ENCODE measurements at regions not wholly inside any gene's neighbourhood (a gene's known extent, or its start where the extent isn't known, plus 50 kb on each side); places are given as distances from the start of the nearest gene placed in this dataset.

DNA sequence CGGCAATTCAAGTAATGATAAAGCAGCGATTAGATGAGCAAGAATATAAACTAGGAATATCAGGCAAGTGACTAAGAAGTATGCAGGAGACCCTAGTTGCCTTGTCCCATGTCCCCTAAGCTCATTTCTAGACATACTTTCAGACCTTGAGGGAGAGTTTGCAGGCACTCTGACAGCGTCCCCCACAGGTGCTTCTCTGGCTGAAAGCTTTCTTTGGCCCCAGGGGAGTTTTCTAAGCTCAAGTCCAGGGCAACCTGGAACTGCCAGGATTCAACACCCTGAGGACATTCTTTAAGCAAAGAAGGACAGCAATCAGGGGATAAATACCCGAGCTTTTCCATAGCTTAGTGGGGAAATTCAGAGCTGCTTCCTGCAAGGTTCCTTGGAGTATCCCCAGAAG, 308.1 kb upstream of the CHST9 start:
- no peak for DNase-seq (ENCODE audit: low read depth in 4 of 4, low spot score in 1 of 4)

DNA sequence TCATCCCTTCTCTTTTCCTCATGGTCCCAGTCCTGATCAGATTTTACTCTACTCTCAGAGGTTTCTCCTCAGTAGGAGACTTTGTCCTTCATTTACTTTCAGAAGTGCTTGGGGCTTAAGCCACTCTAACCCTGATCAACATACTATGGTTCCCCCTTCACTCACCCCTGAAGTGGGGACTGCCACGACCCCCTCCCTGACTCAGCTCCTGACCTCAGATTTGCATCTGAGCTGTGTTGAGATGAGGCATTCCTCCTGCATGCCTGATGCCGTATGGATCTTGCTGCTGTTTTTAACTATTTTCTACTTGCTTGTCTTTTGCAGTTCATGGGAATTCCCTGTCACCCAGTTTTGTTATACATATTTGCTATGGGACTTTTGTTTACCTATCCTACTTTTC, 306.7 kb upstream of the CHST9 start:
- DNase-seq (ENCODE audit: low read depth in 4 of 4, low spot score in 1 of 4) = no peak

DNA sequence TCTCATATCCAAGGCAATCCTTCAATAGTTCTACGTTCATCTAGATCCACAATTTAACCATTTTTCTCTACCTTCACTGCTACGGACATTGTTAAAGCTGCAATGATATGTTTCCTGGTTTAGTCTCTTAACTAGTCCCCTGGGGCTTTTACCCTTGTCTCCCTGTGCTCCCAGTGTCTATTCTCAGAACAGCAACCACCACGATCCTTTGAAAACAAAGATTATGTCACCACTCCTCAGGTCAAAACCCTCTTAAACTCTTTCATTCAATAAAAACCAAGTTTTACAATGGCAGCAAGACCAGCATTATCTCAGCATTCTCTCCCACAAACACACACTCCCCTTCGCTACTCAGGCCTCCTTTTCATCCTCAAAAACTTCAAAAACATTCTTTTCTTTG, 298.2 kb upstream of the CHST9 start:
- DNase-seq (ENCODE audit: low read depth in 4 of 4, low spot score in 1 of 4) = no peak

DNA sequence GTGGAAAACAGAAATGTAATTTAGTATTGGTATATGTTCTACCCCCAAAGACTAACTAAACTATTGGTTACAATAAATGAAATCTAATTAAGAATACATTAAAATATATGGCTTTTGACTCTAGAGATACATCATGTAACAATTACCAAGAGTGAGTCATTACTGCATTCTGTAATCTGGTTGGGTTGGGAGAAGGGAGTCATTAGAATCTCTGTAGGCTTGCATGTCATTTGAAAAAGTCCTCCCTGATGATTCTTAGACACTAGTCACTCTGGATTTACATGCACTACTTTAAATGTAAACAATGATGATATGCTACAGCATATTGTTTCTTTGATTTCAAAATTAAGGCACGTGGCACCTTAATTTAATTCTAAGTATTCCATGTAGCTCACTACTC, 293.4 kb upstream of the CHST9 start:
- DNase-seq (ENCODE audit: low read depth in 4 of 4, low spot score in 1 of 4) = no peak

DNA sequence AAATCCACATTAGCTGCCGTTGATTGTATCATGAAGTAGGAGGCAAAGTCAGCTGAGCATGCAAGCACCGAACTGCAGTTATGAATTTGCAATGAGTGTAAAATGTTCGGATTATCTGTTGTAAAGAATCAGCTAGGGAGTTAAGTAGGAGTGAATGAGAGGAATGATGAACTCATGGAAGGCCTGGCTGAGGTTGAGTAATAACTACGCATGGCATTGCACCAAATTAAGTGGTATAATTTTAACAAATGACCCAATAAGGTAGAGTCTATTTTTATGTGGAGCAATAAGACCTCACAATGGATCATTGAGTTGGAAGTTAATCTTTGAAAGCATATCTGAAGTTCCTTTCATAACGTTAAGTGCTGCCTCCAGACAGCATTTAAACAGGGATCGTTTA, 288.2 kb upstream of the CHST9 start:
- no peak for DNase-seq (ENCODE audit: low read depth in 4 of 4, low spot score in 1 of 4)

DNA sequence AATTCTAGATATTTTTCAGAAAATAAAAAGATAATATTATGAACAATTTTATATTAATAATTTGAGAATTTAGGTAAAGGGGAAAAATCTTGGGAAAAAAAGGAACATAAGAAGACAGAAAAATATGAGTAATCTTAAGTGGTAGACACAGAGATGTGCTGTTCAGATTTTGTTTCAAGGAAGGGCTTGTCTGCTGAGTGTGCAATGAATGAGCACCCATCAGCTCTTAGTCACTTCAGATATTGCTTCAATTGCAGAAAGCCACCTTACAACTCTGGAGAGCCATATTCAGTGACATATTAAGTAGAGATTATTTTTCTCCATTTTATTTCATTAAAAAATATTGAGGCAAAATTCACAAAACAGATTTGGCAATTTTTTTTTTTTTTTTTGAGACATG, 282.0 kb upstream of the CHST9 start:
- DNase-seq (ENCODE audit: low read depth in 4 of 4, low spot score in 1 of 4) = no peak

DNA sequence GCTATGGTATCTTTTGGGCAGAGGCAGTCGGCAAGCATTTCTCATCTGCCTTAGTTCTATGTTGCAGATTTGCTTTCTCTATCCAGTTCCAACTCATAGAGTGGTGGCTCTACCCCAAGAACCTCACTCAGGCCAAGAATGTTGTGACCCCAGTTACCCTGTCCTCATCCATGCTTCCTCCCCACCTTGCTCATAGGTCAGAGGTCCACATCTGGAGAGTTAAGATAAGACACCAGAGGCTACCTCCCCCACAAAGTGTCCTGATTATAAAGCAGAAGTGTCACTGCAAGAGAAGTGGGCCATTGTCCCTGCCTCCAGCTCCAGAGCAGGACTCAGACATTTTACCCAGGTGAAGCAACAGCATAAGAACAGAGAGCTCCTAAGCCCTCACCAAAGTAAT, 276.8 kb upstream of the CHST9 start:
- no peak for DNase-seq (ENCODE audit: low read depth in 4 of 4, low spot score in 1 of 4)

DNA sequence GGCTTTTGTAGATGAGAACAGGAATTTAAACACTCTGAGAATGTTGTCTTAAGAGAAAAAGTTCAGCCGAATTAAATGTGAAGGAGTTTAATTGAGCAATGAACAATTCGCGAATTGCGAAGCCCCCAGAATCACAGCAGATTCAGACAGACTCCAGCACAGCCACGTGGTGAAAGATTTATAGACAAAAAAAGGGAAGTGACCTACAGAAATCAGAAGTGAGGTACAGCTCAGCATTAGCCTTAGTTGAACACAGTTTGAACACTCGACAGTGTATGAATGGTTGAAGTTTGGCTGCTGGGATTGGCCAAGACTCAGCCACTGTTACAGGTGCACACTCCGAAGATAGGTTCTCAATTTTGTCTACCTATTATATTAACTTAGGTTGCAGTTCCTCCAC, 264.0 kb upstream of the CHST9 start:
- no peak for DNase-seq (ENCODE audit: low read depth in 4 of 4, low spot score in 1 of 4)

DNA sequence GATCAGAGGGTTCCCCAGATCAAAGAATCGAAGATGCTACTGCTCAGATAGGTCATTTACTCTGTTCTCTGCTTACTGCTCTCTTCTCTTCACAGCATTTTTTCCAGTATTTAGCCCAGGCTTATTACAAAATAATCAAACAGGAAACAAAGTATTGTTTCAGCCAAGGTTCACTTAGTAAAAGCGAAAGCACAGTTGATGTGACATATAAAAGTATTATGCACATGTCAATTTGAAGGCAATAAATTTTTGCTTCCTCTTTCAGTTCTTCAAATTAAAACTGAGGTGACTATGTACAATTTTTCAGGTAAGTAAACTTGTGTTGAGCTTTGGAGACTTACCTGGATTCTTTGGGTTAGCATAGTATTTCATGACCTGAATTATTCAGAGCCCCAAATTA, 262.8 kb upstream of the CHST9 start:
- DNase-seq (ENCODE audit: low read depth in 4 of 4, low spot score in 1 of 4) = no peak

DNA sequence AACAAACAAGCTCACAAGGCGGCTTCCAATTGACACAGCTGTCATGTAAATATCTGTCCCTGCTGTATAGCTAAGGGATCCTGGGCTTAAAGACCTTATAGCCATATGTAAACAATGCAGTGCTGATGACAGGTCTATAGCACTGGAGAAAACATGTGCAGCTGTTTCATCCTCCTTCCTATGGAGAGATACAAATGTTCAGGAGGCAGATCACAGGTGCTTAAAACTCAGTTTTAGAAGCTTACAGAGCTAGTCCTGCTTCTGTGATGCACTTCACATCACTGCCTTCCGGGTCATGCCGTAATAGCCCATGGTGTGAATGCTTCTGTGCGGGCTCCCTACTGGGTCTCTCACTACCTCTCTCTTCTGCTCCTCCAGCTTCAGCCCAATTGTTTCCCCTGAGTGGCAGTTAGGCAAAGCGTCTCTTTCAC, 262.4 kb upstream of the CHST9 start:
- no peak for DNase-seq (ENCODE audit: low read depth in 4 of 4, low spot score in 1 of 4)

DNA sequence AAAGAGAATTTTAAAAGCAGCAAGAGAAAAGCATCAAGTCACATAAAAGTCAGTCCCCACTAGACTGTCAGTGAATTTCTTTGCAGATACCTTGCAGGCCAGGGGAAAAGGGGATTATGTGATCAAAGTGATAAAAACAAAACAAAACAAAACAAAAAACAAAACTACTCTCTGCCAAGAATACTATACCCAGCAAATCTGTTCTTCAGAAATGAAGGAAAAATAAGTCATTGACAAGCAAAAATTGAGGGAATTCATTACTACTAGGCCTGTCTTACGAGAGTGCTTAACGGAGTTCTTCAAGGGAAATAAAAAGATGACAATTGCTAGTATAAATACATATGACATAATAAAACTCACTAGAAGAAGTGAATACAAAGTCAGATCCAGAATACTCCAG, 245.5 kb upstream of the CHST9 start:
- DNase-seq (ENCODE audit: low read depth in 4 of 4, low spot score in 1 of 4) = no peak

DNA sequence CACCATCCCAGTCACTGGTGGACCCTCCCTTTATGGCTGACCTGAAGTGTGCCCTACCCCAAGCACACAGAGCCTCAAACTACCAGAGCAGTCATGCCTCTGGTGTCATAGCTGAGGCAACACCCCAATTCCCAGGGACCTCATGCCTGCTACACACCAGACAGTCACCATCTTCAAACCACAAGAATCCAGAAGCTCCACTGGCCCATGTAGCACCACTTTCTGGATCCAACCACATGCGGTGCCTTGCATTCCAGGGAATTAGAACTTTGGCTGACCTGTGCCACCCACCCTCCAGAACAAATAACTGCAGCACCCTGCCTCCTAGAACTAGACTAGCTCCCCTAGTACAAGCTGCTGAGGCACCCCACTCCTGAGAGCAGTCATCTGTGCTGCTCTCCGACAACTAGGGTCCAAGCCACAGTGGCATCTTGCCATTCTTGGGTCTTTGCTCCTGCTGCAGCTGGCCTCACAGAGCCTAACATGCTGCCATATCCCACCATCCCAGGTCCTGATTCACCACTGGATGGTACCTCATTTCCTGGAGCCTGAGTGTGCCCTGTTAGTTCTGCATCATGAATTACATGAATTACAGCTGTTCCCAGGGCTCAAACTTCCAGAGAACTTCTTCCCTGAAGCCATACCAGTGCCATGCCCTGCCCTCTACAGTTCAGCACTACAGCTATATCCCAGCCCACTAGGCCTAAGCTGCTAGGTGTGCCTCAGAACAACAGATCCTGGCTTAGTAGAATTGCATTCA, 243.8 kb upstream of the CHST9 start:
- no peak for DNase-seq (ENCODE audit: low read depth in 4 of 4, low spot score in 1 of 4)

DNA sequence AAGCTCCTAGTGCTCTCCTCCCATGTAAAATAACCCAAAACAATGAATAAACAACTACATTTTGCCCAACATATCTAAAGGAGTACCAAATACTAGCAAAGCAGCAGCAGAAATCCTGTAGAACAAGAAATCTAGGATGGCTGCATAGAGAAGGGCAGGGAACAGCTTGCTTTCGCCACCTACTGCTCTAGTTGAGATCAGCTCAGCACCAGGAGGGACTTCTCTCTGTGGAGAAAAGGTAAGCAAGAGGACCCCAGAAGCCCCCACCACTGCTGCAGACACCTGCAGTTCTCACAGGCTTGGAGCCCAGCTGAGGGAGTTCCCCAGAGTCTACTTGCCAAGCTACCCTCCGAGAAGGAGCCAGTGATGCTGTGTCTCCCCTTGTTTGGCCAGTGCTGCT, 243.0 kb upstream of the CHST9 start:
- DNase-seq (ENCODE audit: low read depth in 4 of 4, low spot score in 1 of 4) = no peak

DNA sequence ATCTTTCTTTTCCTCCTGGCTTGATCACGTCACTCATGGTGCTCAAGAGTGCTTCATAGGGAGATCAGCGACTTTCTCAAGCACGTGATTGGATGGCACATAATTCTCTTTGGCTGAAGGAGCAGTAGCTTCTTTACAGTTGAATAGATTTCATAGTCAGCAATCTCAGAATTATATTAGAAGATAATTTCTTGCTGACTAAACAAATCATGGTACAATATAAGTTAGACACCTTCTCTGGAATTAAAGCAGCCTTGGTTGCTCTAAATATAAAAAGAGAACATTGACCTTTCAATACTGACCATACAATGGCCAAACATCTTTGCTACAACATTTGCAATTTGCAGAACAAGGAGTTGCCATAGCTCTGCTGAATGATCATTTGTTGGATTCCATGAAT, 238.5 kb upstream of the CHST9 start:
- DNase-seq (ENCODE audit: low read depth in 4 of 4, low spot score in 1 of 4) = no peak

DNA sequence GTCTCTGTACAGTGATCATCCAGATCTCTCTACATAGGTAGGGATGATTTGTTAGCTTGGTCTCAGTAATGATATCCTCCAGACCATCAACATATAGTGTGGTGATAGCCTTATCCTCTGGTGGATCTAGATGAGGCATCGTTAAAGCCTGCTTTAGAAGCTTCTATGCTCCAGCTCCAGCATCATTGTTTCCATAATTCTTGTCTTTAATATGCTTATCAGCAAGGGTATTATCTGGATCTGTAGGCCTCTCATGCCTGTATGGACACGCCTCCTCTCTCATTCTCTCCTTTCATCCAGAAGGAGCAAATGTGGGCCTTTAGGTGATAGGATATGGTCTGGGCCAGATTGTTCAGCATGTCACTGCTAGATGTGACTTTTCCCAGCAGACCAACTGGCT, 234.5 kb upstream of the CHST9 start:
- no peak for DNase-seq (ENCODE audit: low read depth in 4 of 4, low spot score in 1 of 4)

DNA sequence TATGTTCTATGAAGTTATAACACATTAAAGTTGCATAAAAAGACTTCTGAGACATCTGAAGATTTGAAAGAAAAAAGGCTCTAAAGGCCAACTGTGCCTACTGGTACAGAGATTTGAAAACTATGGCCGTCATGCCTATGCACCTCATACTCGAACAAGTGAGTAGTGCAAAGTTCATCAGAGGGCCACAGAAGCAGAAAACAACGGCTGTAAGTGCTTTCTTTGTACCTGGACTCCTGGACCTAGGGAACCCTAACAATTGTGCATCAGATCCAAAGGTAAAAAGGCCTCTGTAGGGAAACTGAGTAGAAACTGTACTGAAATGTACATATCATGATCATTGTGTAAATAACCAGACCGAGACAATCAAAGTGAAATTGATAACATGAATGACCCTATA, 230.4 kb upstream of the CHST9 start:
- DNase-seq (ENCODE audit: low read depth in 4 of 4, low spot score in 1 of 4) = no peak

DNA sequence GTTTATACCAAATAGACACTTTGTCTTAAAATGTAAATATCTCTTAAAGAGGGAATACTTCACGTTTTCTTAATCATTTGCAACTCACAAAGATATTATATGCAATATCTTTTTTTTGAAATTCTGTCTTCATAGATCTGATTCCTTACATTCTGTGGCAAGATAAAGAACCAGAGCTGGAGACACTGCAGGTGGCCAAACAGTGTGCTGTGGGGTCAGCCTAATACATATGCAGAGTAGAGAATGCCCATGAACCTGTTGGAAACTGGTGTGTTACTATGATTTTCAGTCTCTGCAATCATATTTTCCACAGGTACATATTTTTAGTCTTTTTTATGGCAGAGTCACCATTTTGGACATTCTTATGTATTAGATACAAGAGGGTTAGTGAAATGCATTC, 229.6 kb upstream of the CHST9 start:
- DNase-seq (ENCODE audit: low read depth in 4 of 4, low spot score in 1 of 4) = no peak

DNA sequence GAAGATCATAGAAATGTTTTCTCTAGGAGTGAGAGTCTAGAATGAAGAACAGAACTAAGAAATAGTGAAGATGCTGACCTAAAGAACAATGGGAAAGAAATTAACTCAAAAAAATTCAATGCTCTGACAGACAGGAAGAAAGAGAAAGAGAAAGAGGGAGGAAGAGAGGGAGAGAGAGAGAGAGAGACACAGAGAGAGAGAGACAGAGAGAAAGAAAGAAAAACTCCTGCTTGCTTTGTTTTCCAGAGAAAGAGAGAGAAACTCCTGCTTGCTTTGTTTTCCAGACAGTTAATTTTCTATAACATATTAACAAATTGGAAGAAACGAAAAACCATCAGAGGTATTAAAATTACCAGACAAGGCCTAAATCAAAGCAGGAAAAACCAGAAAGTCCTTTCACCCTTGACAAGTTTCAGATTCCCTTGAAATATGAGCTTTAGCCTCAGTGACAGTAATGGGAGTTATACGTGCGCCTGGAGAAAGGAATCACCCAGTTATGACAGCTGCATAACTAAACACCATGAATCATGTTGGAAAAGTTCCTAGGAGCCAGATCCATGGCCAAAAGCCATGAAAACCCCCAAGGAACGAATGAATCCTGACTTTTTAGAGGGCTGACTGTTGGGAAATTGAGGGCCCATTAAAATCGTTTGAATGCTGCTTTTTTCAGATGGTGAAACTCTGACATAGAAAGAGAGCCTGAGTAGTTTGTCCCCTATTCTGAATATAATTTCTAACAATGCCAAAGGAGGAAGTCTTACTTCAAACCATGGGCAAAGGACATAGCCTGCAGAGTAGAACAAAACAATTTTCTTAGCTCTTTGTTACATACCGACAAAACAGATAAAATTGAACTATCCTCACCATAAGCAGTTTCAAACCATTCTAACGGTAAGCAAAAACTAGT, 228.6 kb upstream of the CHST9 start:
- DNase-seq (ENCODE audit: low read depth in 4 of 4, low spot score in 1 of 4) = no peak

DNA sequence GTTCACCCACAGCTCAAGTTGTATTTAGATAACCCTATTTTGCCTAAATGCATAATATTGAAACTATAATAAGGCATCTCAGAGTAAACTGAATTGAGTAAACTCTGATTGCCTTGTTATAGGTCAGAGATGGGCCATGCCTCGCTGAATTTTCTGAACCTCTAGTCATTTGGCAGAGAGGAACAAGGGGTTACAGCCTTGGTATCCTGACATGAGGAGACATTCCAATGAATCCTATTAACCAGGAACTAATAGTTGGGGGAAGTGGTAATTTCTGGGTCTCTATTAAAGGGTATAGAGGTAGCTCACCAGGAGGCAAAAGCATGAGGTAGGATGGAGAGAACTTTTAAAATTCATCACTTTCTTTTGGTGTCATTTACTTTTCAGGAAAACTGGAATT, 227.4 kb upstream of the CHST9 start:
- no peak for DNase-seq (ENCODE audit: low read depth in 4 of 4, low spot score in 1 of 4)

DNA sequence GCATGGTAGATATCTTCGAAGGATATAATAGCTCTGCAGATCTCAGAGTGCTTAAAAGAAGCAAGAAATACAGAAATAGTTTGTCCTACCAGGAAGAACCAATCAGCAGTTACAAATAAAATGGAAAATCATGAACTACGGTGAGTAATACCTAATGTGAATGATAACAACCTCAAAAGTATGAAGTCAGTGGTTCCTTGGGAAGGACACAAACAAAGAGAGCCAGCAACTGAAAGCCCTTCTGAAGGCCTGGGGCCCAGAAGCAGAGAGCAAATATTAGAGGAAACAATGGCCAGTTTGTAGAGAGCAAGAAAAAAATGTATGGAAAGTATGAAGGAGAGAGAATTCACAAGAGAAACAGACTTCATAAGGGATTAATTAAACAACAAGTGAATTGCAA, 226.8 kb upstream of the CHST9 start:
- no peak for DNase-seq (ENCODE audit: low read depth in 4 of 4, low spot score in 1 of 4)

DNA sequence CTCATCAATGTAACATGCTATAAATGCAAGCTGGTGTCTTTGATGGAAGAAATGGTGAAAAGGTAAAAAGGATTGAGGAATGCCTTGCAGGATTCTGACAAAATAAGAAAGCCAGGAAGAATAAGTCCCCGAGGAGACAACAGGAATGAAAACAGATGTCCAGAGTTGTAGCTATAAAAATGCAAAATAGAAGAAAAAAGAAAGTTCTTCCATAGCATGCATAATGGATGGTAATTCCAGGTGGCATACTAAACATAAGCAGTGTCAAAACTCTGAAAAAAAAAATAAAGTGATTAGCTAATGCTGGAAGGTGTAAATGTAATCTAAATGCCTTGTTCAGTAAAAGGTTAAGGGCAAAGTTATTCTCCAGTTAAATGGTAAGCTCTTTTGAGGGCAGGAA, 225.9 kb upstream of the CHST9 start:
- no peak for DNase-seq (ENCODE audit: low read depth in 4 of 4, low spot score in 1 of 4)

DNA sequence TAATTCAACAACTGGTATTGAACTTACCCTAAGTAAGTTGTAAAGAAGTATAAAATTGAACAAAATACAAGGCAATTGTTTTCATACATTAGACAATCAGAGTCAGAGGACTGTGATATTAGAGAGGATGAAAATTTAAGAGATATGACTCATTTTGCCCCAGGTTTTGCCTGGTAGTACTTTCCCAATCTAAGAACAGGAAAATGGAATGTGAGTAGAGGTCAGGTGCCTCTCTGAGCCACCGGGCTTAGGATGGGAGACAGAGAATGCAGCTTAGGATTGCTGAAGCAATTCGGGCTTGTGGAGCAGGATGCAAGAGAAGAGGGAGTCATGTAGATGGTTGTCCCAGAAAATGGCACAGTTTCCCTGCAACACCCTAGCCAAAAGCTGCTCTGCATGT, 219.7 kb upstream of the CHST9 start:
- no peak for DNase-seq (ENCODE audit: low read depth in 4 of 4, low spot score in 1 of 4)

DNA sequence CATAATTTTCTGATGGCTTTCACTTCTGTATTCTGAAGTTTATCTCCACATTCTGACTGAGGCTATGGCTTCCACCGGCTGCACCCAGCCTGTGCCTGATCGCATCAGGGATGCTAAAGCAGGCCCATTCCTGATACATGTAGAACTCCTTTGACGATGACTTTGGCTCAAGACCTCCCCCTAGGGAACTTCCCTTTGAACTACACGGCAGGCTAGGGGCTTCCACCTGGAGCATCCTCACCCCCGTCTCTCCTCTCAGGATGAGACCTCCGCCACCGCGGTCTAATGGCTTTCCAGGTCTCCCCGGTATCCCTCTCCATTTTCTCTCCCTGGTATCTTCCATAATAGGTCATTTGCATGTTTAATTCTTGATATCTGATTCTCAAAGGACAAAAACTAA, 214.9 kb upstream of the CHST9 start:
- no peak for DNase-seq (ENCODE audit: low read depth in 4 of 4, low spot score in 1 of 4)

Measured in stimulated activated CD4-positive, alpha-beta T cell treated with anti-CD3 and anti-CD28 coated beads, Interleukin-1b, Interleukin-23, amount 100 ng/mL, for 24 hours (primary cell).